ENCODE measurements at regions not wholly inside any gene's neighbourhood (a gene's known extent, or its start where the extent isn't known, plus 50 kb on each side); places are given as distances from the start of the nearest gene placed in this dataset.

DNA sequence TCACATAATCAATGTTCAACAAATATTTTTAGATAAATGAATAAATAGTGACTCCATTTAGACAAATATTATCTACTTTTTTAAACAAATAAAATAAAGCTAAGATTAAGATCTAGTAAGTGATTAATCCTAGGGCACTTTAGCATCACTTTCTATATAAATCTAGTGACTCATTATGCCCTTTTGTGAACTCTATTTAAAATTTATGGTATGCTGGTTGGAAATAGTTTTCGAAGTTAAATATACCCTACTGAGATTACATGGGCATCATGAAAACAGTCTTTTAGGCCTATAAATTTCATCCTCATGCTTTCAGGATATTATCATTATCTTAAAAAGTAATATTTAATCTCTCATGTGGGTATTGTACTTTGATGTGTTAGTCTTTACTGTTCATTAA, 140.4 kb upstream of the UFL1 start:
- no peaks in the 10 kb centered on the region for H3K27me3 ChIP-seq (ENCODE audit: insufficient read depth, low read depth, low read length)
- TF ChIP-seq MXI1 (conservative IDR thresholded peaks at IDR 0.05; ENCODE audit: poor library complexity, severe bottlenecking) (no peak), POLR2AphosphoS5 (IDR thresholded peaks at IDR 0.05) (no peak), EZH2 (IDR thresholded peaks at IDR 0.05; ENCODE audit: borderline replicate concordance, insufficient read depth, low read length, poor library complexity, severe bottlenecking) (no peak), SMC3 (conservative IDR thresholded peaks at IDR 0.05; ENCODE audit: poor library complexity) (no peak), TAF1 (IDR thresholded peaks at IDR 0.05; ENCODE audit: low read depth) (no peak), EP300 (conservative IDR thresholded peaks at IDR 0.05; ENCODE audit: poor library complexity, severe bottlenecking) (no peak), RAD21 (conservative IDR thresholded peaks at IDR 0.05) (no peak)
- TF ChIP-seq, protein P1, sequence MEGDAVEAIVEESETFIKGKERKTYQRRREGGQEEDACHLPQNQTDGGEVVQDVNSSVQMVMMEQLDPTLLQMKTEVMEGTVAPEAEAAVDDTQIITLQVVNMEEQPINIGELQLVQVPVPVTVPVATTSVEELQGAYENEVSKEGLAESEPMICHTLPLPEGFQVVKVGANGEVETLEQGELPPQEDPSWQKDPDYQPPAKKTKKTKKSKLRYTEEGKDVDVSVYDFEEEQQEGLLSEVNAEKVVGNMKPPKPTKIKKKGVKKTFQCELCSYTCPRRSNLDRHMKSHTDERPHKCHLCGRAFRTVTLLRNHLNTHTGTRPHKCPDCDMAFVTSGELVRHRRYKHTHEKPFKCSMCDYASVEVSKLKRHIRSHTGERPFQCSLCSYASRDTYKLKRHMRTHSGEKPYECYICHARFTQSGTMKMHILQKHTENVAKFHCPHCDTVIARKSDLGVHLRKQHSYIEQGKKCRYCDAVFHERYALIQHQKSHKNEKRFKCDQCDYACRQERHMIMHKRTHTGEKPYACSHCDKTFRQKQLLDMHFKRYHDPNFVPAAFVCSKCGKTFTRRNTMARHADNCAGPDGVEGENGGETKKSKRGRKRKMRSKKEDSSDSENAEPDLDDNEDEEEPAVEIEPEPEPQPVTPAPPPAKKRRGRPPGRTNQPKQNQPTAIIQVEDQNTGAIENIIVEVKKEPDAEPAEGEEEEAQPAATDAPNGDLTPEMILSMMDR (IDR thresholded peaks at IDR 0.05; ENCODE audit: poor library complexity, severe bottlenecking) = no peak
- TF ChIP-seq, protein P2, sequence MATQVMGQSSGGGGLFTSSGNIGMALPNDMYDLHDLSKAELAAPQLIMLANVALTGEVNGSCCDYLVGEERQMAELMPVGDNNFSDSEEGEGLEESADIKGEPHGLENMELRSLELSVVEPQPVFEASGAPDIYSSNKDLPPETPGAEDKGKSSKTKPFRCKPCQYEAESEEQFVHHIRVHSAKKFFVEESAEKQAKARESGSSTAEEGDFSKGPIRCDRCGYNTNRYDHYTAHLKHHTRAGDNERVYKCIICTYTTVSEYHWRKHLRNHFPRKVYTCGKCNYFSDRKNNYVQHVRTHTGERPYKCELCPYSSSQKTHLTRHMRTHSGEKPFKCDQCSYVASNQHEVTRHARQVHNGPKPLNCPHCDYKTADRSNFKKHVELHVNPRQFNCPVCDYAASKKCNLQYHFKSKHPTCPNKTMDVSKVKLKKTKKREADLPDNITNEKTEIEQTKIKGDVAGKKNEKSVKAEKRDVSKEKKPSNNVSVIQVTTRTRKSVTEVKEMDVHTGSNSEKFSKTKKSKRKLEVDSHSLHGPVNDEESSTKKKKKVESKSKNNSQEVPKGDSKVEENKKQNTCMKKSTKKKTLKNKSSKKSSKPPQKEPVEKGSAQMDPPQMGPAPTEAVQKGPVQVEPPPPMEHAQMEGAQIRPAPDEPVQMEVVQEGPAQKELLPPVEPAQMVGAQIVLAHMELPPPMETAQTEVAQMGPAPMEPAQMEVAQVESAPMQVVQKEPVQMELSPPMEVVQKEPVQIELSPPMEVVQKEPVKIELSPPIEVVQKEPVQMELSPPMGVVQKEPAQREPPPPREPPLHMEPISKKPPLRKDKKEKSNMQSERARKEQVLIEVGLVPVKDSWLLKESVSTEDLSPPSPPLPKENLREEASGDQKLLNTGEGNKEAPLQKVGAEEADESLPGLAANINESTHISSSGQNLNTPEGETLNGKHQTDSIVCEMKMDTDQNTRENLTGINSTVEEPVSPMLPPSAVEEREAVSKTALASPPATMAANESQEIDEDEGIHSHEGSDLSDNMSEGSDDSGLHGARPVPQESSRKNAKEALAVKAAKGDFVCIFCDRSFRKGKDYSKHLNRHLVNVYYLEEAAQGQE (IDR thresholded peaks at IDR 0.05; ENCODE audit: borderline replicate concordance) = no peak
- H3K9me2 ChIP-seq (ENCODE audit: insufficient read depth, low read length) = no peaks in the 10 kb centered on the region
- no peaks in the 10 kb centered on the region for H4K20me1 ChIP-seq (ENCODE audit: insufficient read depth)
- H2AFZ ChIP-seq (ENCODE audit: low read depth, low read length) = no peak overlapping the region
- H3K4me3 ChIP-seq (ENCODE audit: low read length) = no peak overlapping the region
- H3F3A ChIP-seq (ENCODE audit: insufficient read depth, low read length, poor library complexity, severe bottlenecking) = no peaks in the 10 kb centered on the region
- no peaks in the 10 kb centered on the region for H3K9me3 ChIP-seq (ENCODE audit: low read length)
- no peak overlapping the region for H3K4me2 ChIP-seq (ENCODE audit: low read length)
- no peak overlapping the region for H3K27ac ChIP-seq (ENCODE audit: low read length)
- no peaks in the 10 kb centered on the region for H3K79me2 ChIP-seq (replicated peaks; ENCODE audit: insufficient read depth, low read length)
- no peaks in the 10 kb centered on the region for H3K36me3 ChIP-seq (ENCODE audit: insufficient read depth, low read length)
- H3K9ac ChIP-seq (ENCODE audit: low read length) = no peak overlapping the region

DNA sequence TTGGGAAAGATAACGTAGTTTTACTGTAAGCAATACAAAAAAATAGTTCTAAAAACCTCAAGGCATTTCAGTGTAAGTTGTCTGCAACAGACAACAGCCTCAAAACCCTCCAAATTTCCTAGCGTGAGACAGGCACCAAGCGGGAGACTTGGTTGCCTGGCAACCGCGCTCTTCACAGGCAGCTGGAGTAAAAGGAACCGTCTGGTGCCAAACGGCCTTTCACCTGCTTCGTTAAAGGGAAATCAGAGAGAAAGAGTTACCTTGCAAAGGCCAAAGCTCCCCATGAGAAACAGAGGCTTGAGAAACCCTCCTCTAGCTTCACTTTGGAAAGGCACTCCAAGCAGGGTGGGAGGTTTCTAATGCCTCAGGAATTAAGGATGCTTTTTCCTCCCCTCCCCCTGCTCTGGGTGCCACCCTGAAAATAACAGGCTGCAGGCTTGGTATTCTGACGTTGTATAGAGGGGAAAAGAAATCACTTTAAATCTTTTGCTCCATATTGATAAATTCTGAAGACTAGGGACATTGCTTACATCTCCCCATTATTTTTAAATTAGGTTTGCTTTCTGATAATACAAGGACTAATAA, 129.7 kb upstream of the UFL1 start:
- Histone ChIP-seq H3K4me3 (ENCODE audit: low read length) (peak overlapping the region; percentile 59), H3K27ac (ENCODE audit: low read length) (peak overlapping the region; percentile 61), H3K9me3 (ENCODE audit: low read length) (no peaks in the 10 kb centered on the region), H3K9me2 (ENCODE audit: insufficient read depth, low read length) (no peaks in the 10 kb centered on the region), H3K9ac (ENCODE audit: low read length) (peak overlapping the region; percentile 51), H3F3A (ENCODE audit: insufficient read depth, low read length, poor library complexity, severe bottlenecking) (no peaks in the 10 kb centered on the region), H4K20me1 (ENCODE audit: insufficient read depth) (no peaks in the 10 kb centered on the region), H3K36me3 (ENCODE audit: insufficient read depth, low read length) (no peaks in the 10 kb centered on the region), H3K4me2 (ENCODE audit: low read length) (peak overlapping the region; percentile 69), H2AFZ (ENCODE audit: low read depth, low read length) (peak overlapping the region; percentile 28), H3K79me2 (replicated peaks; ENCODE audit: insufficient read depth, low read length) (no peaks in the 10 kb centered on the region), H3K27me3 (ENCODE audit: insufficient read depth, low read depth, low read length) (no peaks in the 10 kb centered on the region)
- TF ChIP-seq, protein P2 (IDR thresholded peaks at IDR 0.05; ENCODE audit: borderline replicate concordance) = peak; percentile 41
- TF ChIP-seq EP300 (conservative IDR thresholded peaks at IDR 0.05; ENCODE audit: poor library complexity, severe bottlenecking) (peak; percentile 51), RAD21 (conservative IDR thresholded peaks at IDR 0.05) (peak; percentile 46), MXI1 (conservative IDR thresholded peaks at IDR 0.05; ENCODE audit: poor library complexity, severe bottlenecking) (no peak), TAF1 (IDR thresholded peaks at IDR 0.05; ENCODE audit: low read depth) (no peak), SMC3 (conservative IDR thresholded peaks at IDR 0.05; ENCODE audit: poor library complexity) (peak; percentile 38), POLR2AphosphoS5 (IDR thresholded peaks at IDR 0.05) (no peak), EZH2 (IDR thresholded peaks at IDR 0.05; ENCODE audit: borderline replicate concordance, insufficient read depth, low read length, poor library complexity, severe bottlenecking) (no peak)
- TF ChIP-seq, protein P1 (IDR thresholded peaks at IDR 0.05; ENCODE audit: poor library complexity, severe bottlenecking) = no peak

Measured in neural cell (in vitro differentiated cells).